Keratinocyte (primary cell): ENCODE measurements at regions not wholly inside any gene's neighbourhood (a gene's known extent, or its start where the extent isn't known, plus 50 kb on each side); places are given as distances from the start of the nearest gene placed in this dataset.

ENCODE experiments used
- EZH2 ChIP-seq: IDR thresholded peaks from one replicate; pipeline ENCODE4 v1.6.1; 2012; ENCODE audit warnings: inconsistent platforms, mild to moderate bottlenecking, low read length, moderate library complexity
- TF ChIP-seq, protein P1 (sequence below), 3 experiments: IDR thresholded peaks in 1 of 3; conservative IDR thresholded peaks in 1 of 3; optimal IDR thresholded peaks in 1 of 3; 2 replicates in 2 of 3; 3 replicates in 1 of 3; pipeline versions ENCODE3 to v1.5.1; 2011; ENCODE audit warnings: low read length in 3 of 3, mild to moderate bottlenecking in 3 of 3, moderate library complexity in 2 of 3, control low read depth in 1 of 3, inconsistent platforms in 1 of 3; ENCODE audit not compliant: insufficient read depth in 2 of 3; ENCODE audit errors: extremely low read depth in 1 of 3

DNA sequence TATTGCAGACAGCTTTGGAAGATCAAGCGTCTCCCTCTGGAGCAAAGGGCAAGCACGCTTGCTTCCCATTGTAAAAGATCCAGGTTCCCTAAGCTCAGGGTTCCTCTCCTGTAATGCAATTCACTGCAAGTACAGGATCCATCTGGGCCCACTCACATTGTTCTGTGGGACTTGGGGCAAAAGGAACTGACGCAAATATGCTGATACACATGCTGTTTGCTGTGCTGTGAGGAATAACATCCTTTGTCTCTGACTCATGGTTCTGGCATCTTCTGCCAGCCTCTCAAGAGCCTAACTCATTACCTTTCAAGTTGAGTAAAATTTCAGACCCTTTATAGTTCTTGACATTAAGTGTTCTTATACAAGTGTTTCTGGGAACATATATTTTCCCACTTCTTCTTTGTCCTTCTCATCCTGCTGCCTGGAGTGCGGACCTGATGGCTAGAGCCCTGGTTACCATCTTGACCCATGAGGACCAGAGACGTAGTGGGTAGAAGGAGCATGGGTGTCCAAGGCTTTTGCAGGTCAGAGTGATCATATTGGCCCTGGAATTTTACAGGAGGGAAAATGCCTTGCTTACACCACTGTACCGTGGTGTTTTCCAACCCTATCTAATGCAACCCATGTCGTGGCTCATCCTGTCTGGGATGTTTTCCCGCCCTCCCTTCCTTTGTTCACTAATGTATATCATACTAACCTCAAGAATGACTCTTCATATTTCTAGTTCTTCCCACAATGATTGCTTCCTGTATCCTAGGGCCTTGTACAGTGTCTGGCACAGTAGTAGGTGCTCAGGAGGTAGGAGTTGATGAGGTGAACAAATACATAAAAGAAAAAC, 145.7 kb upstream of the GLI2 start:
- TF ChIP-seq, protein P1, sequence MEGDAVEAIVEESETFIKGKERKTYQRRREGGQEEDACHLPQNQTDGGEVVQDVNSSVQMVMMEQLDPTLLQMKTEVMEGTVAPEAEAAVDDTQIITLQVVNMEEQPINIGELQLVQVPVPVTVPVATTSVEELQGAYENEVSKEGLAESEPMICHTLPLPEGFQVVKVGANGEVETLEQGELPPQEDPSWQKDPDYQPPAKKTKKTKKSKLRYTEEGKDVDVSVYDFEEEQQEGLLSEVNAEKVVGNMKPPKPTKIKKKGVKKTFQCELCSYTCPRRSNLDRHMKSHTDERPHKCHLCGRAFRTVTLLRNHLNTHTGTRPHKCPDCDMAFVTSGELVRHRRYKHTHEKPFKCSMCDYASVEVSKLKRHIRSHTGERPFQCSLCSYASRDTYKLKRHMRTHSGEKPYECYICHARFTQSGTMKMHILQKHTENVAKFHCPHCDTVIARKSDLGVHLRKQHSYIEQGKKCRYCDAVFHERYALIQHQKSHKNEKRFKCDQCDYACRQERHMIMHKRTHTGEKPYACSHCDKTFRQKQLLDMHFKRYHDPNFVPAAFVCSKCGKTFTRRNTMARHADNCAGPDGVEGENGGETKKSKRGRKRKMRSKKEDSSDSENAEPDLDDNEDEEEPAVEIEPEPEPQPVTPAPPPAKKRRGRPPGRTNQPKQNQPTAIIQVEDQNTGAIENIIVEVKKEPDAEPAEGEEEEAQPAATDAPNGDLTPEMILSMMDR (optimal IDR thresholded peaks at IDR 0.05 in 1 of 3, IDR thresholded peaks at IDR 0.05 in 1 of 3, conservative IDR thresholded peaks at IDR 0.05 in 1 of 3; ENCODE audit: extremely low read depth in 1 of 3, insufficient read depth in 2 of 3, low read length in 3 of 3): no peak
- TF ChIP-seq EZH2: no peak
